Ecto neural progenitor cell (in vitro differentiated cells): ENCODE measurements at regions not wholly inside any gene's neighbourhood (a gene's known extent, or its start where the extent isn't known, plus 50 kb on each side); places are given as distances from the start of the nearest gene placed in this dataset.
"Not testable (repeated sequence)": the region's sequence is repeated elsewhere in the genome, so short reads cannot be mapped to it uniquely, and the experiment has no call there.

ENCODE experiments used
- DNase-seq: peaks from one replicate; pipeline ENCODE4 v3.0.0-alpha.2; 2018; ENCODE audit warnings: low spot score

DNA sequence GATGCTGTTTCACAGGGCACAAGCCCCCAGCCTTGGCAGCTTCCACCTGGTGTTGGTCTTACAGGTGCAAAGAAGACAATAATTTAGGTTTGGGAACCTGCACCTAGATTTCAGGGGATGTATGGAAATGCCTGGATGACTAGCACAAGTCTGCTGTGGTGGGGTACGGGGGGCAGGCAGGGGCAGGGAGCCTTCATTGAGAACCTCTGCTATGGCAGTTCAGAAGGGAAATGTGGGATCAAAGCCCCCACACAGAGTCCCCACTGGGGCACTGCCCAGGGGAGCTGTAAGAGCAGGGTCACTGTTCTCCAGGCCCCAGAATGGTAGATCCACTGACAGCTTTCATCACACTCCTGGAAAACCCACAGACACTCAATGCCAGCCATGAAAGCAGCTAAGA is 686.5 kb downstream of the FAM181B start:
- DNase-seq, result no peak

DNA sequence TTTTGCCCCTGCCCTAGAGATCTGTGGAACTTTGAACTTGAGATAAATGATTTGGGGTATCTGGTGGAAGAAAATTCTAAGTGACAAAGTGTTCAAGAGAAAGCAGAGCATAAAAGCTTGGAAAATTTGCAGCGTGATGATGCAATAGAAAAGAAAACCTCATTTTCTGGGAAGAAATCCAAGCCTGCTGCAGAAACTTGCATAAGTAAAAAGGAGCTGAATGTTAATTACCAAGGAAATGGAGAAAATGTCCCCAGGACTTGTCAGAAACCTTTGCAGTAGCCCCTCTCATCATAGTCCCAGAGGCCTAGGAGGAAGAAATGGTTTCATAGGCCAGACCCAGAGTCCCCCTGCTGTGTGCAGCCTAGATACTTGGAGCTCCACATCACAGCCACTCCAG is 686.9 kb downstream of the FAM181B start:
- no peak for DNase-seq

GRCh38 chr11:82045748-82046457 is 687.8 kb downstream of the FAM181B start:
- no peak for DNase-seq

DNA sequence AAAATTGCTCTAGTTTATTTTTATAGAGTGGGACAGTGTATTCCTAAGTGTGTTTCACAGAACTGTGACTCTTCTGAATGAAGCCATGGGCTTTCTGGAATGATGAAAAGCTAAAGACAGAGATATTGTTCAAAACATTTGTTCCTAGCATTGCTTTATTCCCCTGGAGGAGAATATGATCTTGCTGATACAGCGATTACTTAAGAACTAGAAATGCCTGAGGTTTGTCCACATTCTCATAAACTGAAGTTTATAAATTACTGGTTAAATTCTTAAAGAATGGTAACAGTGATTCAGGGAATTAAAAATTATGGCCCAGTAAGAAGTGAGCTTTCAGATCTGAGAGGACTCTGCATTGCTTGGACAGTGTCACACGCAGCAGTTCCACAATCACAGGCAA is 690.3 kb downstream of the FAM181B start:
- DNase-seq, result no peak

- DNase-seq, result no peak
Measured at GRCh38 chr11:82041764-82042163, 691.9 kb downstream of the FAM181B start.

GRCh38 chr11:82038154-82038553 is 695.5 kb downstream of the FAM181B start:
- DNase-seq, result no peak

DNA sequence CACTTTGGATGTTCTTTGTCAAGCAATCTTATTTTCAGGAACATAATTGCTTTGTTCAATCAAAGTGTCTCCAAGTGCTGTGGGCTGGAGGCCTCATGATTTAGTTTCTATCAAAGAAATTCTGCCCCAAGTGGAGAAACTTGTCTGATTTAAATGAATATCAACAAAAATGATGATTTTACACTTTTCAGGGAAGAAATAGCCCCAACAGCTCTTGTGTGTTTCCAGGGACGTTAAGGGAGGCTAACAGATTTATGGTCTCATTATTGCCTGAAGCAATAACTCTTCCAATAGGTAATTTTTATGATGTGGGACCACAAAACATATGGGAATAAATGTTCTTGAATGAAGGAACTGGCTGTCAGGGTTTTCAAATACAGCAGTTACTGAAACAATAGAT is 699.1 kb downstream of the FAM181B start:
- DNase-seq, result no peak

GRCh38 chr11:82027335-82027734 is 706.3 kb downstream of the FAM181B start:
- DNase-seq, result not testable (repeated sequence)

DNA sequence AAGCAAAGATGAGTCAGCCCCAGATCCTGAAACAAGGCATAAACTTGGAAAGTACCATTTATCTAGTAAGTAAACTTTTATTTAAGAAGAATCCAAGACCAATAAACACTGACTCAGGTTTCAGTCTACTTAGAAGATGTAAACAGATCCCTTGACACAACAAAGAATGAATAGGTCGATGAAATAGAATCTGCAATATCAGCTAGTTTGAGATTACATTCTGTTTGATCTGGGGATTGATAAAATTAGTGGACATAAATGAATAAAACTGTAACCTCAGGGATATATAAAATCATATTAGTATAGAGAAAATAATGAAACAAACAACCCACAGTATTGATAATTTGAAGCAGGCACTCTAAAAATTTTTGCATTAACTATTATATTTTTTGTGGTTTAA is 708.9 kb downstream of the FAM181B start:
- DNase-seq, result no peak

DNA sequence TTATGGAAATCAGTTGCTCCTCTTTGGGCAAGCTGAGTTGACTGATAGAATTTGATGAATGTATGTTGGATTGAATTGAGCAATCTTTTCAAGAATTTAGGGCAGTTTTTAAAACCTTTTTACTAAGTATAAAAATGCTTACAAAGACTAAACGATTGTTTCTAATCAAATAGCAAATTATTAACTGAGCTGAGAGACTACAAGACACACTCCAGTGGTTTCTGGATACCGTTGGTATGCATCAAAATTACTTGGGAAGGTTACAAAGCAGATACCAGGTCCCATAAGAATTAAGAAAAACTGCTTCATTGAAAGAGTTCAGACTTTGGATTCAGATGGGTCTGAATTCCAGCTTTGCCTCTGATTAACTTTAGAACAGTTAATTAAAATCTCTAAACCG is 721.4 kb downstream of the FAM181B start:
- DNase-seq, result no peak

DNA sequence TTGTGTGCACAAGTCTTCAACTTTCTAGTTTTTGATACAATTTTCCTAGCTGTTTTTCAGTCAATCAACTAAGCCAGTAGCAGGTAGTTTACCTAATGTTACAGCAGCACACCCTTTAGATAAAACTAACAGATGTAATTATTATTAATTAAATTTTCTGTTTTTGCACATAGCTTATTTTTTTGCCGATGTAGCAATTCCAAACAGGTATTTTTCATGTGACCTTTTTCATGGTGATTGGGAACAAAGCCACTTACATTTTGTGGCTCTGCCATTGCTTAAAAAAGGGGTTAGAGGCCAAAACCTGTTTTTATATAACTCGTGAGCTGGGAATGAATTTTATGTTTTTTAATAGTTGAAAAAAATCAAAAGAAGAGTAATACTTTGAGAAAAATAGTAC is 724.5 kb downstream of the FAM181B start:
- no peak for DNase-seq

GRCh38 chr11:82007521-82007920 is 726.1 kb downstream of the FAM181B start:
- DNase-seq, result no peak

- no peak for DNase-seq
Measured at GRCh38 chr11:82004537-82005213, 729.0 kb downstream of the FAM181B start.

GRCh38 chr11:82003671-82004515 is 729.8 kb downstream of the FAM181B start:
- DNase-seq, result no peak

GRCh38 chr11:82003024-82003423 is 730.6 kb downstream of the FAM181B start:
- no peak for DNase-seq

- DNase-seq, result no peak
Measured at GRCh38 chr11:81995889-81996288, 737.8 kb downstream of the FAM181B start.

DNA sequence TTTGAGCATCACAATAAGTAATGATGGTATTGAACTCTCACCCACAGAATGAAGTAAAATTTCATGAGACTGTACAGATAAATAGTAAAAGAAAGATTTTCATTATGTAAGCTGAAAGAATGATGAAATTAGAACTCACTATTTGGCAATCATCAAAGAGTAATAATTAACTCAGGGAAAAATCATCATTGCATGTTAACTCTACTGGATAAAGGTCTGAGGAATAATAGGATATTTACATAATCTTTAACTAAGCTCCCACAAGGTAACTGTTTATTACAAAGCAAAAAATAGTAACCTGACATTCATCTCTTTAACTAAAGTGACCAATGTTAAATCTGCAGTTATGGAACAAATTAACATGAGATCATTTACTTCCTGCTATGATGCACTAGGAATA is 739.9 kb downstream of the FAM181B start:
- no peak for DNase-seq

DNA sequence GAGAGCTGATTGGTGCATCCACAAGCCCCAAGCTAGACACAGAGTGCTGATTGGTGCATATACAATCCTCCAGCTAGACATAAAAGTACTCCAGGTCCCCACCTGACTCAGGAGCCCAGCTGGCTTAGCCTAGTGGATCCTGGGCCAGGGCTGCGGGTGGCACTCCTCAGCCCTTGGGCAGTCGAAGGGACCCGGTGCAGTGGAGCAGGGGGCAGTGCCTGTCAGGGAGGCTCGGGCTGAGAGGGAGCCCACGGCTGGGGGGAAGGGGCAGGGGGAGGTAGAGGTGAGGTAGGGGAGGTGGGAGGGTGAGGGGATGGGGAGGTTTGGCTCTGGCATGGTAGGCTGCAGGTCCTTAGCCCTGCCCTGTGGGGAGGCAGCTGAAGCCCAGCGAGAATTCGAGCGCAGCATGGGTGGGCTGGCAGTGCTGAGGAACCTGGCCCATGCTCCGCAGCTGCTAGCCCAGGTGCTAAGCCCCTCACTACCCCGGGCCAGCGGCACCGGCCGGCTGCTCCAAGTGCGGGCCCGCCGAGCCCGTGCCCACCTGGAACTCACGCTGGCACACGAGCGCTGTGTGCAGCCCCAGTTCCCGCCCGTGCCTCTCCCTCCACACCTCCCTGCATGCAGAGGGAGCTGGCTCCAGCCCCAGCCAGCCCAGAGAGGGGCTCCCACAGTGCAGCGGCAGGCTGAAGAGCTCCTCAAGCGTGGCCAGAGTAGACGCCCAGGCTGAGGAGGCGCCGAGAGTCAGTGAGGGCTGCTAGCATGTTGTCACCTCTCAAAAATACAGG is 742.8 kb downstream of the FAM181B start:
- no peak for DNase-seq

GRCh38 chr11:81989093-81989492 is 744.6 kb downstream of the FAM181B start:
- no peak for DNase-seq

- DNase-seq, result no peak
Measured at GRCh38 chr11:81987829-81988472, 745.7 kb downstream of the FAM181B start.

- no peak for DNase-seq
Measured at GRCh38 chr11:81986556-81987161, 747.0 kb downstream of the FAM181B start.
